GM06990 (cell line): ENCODE measurements at regions not wholly inside any gene's neighbourhood (a gene's known extent, or its start where the extent isn't known, plus 50 kb on each side); places are given as distances from the start of the nearest gene placed in this dataset.

Experiments used
- DNase-seq: peaks from one replicate; pipeline ENCODE4 v3.0.0-alpha.2; 2011; ENCODE audit not compliant: insufficient read length; ENCODE audit errors: extremely low read depth
- H3K27me3 ChIP-seq: replicated peaks from 2 replicates; pipeline ENCODE4 v1.6.0; 2011; ENCODE audit warnings: low read length; ENCODE audit not compliant: control insufficient read depth, insufficient read depth
- H3K36me3 ChIP-seq: 2 replicates; pipeline ENCODE4 v1.5.1; 2011; ENCODE audit warnings: low read length; ENCODE audit not compliant: control insufficient read depth, insufficient read depth
- H3K4me3 ChIP-seq: replicated peaks from 2 replicates; pipeline ENCODE4 v1.5.1; 2011; ENCODE audit warnings: low read depth, mild to moderate bottlenecking, control low read depth, low read length
- CTCF ChIP-seq: IDR thresholded peaks from 2 replicates; pipeline ENCODE4 v1.5.1; 2011; ENCODE audit warnings: low read length, control low read depth, mild to moderate bottlenecking, inconsistent platforms; ENCODE audit not compliant: insufficient read depth, poor library complexity, severe bottlenecking

- no peak for DNase-seq
- no peaks in the 10 kb centered on the region; the same call in 1 of the 2 replicates for H3K27me3 ChIP-seq
- H3K4me3 ChIP-seq, result no peak overlapping the region
- H3K36me3 ChIP-seq, result no peaks in the 10 kb centered on the region
- no peak for TF ChIP-seq CTCF
These were observed 144.1 kb upstream of the ACTBL2 start for GRCh38 chr5:57626703-57627102.

GRCh38 chr5:57621624-57622023, 139.0 kb upstream of the ACTBL2 start:
- TF ChIP-seq CTCF, result no peak
- DNase-seq, result no peak
- Histone ChIP-seq H3K36me3 (no peaks in the 10 kb centered on the region), H3K27me3 (no peaks in the 10 kb centered on the region), H3K4me3 (no peak overlapping the region)

GRCh38 chr5:57618767-57619381, 136.3 kb upstream of the ACTBL2 start:
- Histone ChIP-seq H3K4me3 (no peak overlapping the region), H3K36me3 (no peaks in the 10 kb centered on the region), H3K27me3 (no peaks in the 10 kb centered on the region)
- TF ChIP-seq CTCF, result no peak
- no peak for DNase-seq

- Histone ChIP-seq H3K4me3 (no peak overlapping the region), H3K27me3 (no peaks in the 10 kb centered on the region), H3K36me3 (no peaks in the 10 kb centered on the region)
- TF ChIP-seq CTCF, result no peak
- no peak for DNase-seq
These were observed 131.1 kb upstream of the ACTBL2 start for GRCh38 chr5:57613741-57614140.

GRCh38 chr5:57611177-57611576, 128.6 kb upstream of the ACTBL2 start:
- no peak for TF ChIP-seq CTCF
- Histone ChIP-seq H3K4me3 (no peak overlapping the region), H3K27me3 (no peaks in the 10 kb centered on the region), H3K36me3 (no peaks in the 10 kb centered on the region)
- DNase-seq, result no peak

- TF ChIP-seq CTCF, result no peak
- Histone ChIP-seq H3K27me3 (no peaks in the 10 kb centered on the region; the same call in 1 of the 2 replicates), H3K36me3 (no peaks in the 10 kb centered on the region), H3K4me3 (no peak overlapping the region)
- DNase-seq, result no peak
These were observed 125.9 kb upstream of the ACTBL2 start for GRCh38 chr5:57608542-57608941.
